BLaER1 (cell line): ENCODE measurements at regions not wholly inside any gene's neighbourhood (a gene's known extent, or its start where the extent isn't known, plus 50 kb on each side); places are given as distances from the start of the nearest gene placed in this dataset.

Experiments
- H3K27ac ChIP-seq: shearing (Covaris generic); formaldehyde crosslinking; 2 replicates; pipeline ENCODE4 v1.8.1; 2022
- H3K27me3 ChIP-seq: shearing (Covaris generic); formaldehyde crosslinking; 2 replicates; pipeline ENCODE4 v1.8.1; 2022
- H3K36me3 ChIP-seq: shearing (Covaris generic); formaldehyde crosslinking; 2 replicates; pipeline ENCODE4 v1.8.1; 2022
- H3K4me1 ChIP-seq: shearing (Covaris generic); formaldehyde crosslinking; 2 replicates; pipeline ENCODE4 v1.8.1; 2022
- H3K4me2 ChIP-seq: shearing (Covaris generic); formaldehyde crosslinking; 2 replicates; pipeline ENCODE4 v1.8.1; 2022
- H3K4me3 ChIP-seq: shearing (Covaris generic); formaldehyde crosslinking; 2 replicates; pipeline ENCODE4 v1.8.1; 2022
- H3K9ac ChIP-seq: shearing (Covaris generic); formaldehyde crosslinking; 2 replicates; pipeline ENCODE4 v1.8.1; 2022
- H3K9me3 ChIP-seq: shearing (Covaris generic); formaldehyde crosslinking; 2 replicates; pipeline ENCODE4 v1.8.1; 2022
- H4K20me1 ChIP-seq: shearing (Covaris generic); formaldehyde crosslinking; 2 replicates; pipeline ENCODE4 v1.8.1; 2022
- Cebpa-rat ChIP-seq: shearing (Covaris generic); IDR thresholded peaks from 2 replicates; pipeline ENCODE4 v1.8.1; 2022

DNA sequence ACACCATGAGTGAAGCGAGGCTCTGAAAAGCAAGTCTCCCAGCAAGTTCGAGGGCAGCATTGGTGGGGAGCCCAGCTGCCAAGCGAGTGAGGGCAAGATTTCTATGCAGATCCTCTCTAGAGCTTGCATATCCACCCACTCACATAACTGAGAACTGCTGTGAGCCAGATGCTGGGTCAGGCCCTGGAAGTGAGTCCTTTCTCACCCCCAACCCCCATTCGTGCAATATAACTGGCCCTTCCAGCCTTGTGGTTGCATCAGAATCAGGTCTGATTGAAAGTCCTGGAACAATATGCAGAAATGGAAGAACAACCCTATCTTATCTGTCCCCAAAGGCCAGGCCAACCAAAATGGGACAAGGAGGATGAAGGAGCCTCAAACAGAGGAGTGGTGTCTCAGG lies 146.6 kb downstream of the IRX5 start:
- Histone ChIP-seq H3K27me3 (no peaks in the 10 kb centered on the region), H3K9ac (no peak overlapping the region), H3K27ac (no peak overlapping the region), H3K4me2 (no peak overlapping the region), H4K20me1 (no peaks in the 10 kb centered on the region), H3K9me3 (no peaks in the 10 kb centered on the region), H3K36me3 (no peaks in the 10 kb centered on the region), H3K4me3 (no peak overlapping the region), H3K4me1 (0 out of 2 replicates have a peak, but pooled peaks cover under 1% of the 10 kb centered on the region)
- TF ChIP-seq Cebpa-rat: no peak

- no peaks in the 10 kb centered on the region for H3K36me3 ChIP-seq
- no peaks in the 10 kb centered on the region for H3K27me3 ChIP-seq
- H4K20me1 ChIP-seq: no peaks in the 10 kb centered on the region
- TF ChIP-seq Cebpa-rat: no peak
- H3K4me3 ChIP-seq: no peak overlapping the region
- H3K9me3 ChIP-seq: no peaks in the 10 kb centered on the region
- H3K4me1 ChIP-seq: peaks cover 9% of the 10 kb centered on the region
- no peak overlapping the region for H3K27ac ChIP-seq
- no peak overlapping the region for H3K4me2 ChIP-seq
- H3K9ac ChIP-seq: no peak overlapping the region
Observed at GRCh38 chr16:55078153-55078552, 147.5 kb downstream of the IRX5 start.

DNA sequence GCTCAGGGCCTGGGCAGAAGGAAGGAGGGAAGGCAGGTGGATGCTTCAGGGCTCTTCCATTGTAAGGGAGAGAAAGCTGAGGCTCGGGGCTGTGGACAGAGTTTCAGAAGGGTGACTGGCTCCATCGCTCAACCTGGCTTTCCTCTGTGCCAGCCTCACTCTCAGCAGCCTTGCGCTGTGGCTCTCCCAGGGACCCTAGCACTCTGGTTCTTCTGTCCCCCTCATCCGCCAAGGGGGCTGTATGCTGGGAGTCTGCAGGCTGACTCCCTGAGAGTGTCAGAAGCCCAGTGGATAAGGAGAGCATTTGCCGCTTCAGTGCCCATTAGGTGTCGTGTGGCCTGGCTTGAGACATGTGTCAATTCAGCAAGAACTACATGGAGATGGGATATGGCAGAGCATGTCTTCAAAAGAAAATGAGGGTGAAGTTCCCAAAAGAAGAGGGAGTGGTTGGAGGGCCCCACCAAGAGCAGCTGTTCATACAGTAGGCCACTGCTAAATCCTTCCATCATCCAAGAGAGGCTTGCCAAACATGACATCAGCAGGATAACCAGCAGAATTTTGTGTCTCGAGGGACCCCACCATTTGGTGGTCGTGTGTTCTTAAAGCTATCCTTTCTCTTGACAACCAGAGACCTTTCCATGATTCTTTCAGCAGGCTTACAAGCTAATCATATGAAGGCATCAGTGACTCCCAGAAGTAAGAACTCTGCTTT lies 148.2 kb downstream of the IRX5 start:
- no peak overlapping the region for H3K9ac ChIP-seq
- no peak for TF ChIP-seq Cebpa-rat
- H4K20me1 ChIP-seq: no peaks in the 10 kb centered on the region
- no peak overlapping the region for H3K4me3 ChIP-seq
- H3K9me3 ChIP-seq: no peaks in the 10 kb centered on the region
- H3K4me1 ChIP-seq: peaks cover 16% of the 10 kb centered on the region
- no peaks in the 10 kb centered on the region for H3K27me3 ChIP-seq
- no peak overlapping the region for H3K27ac ChIP-seq
- no peak overlapping the region for H3K4me2 ChIP-seq
- no peaks in the 10 kb centered on the region for H3K36me3 ChIP-seq

GRCh38 chr16:55081622-55082590 lies 151.2 kb downstream of the IRX5 start:
- no peak for TF ChIP-seq Cebpa-rat
- no peak overlapping the region for H3K4me2 ChIP-seq
- no peak overlapping the region for H3K4me3 ChIP-seq
- no peak overlapping the region for H3K27ac ChIP-seq
- no peak overlapping the region for H3K9ac ChIP-seq
- no peaks in the 10 kb centered on the region for H3K27me3 ChIP-seq
- H3K36me3 ChIP-seq: no peaks in the 10 kb centered on the region
- H3K9me3 ChIP-seq: no peaks in the 10 kb centered on the region
- no peaks in the 10 kb centered on the region for H4K20me1 ChIP-seq
- peaks cover 16% of the 10 kb centered on the region for H3K4me1 ChIP-seq

- Histone ChIP-seq H3K27me3 (no peaks in the 10 kb centered on the region), H3K27ac (no peak overlapping the region), H4K20me1 (no peaks in the 10 kb centered on the region), H3K9me3 (no peaks in the 10 kb centered on the region), H3K9ac (no peak overlapping the region), H3K36me3 (no peaks in the 10 kb centered on the region), H3K4me1 (peaks cover 16% of the 10 kb centered on the region), H3K4me3 (no peak overlapping the region), H3K4me2 (peak overlapping the region; percentile 68)
- TF ChIP-seq Cebpa-rat: no peak
Observed at GRCh38 chr16:55082591-55082976, 151.9 kb downstream of the IRX5 start.

DNA sequence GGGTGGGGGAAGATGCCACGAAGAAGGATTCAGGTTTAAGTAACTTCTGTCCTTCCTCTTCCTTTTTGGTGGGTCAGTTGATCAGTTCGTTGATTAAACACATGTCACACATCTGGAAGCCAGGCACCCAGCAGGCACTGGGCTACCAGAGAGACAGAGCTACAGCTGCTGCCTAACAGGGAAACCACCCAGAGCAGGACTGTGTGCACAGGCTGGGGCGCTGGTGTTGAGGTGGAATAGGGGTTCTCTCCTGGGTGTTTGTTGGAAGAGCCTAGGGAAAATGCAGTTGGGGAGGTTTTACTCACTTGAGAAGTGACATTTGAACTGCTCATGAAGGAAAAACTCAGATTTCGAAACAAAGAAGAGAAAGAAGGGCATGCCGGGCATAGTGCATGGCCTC lies 152.4 kb downstream of the IRX5 start:
- no peak overlapping the region for H3K4me3 ChIP-seq
- H3K27ac ChIP-seq: peak overlapping the region; percentile 46; the same call in 1 of the 2 replicates
- peak overlapping the region; percentile 68 for H3K4me2 ChIP-seq
- H4K20me1 ChIP-seq: no peaks in the 10 kb centered on the region
- H3K36me3 ChIP-seq: no peaks in the 10 kb centered on the region
- no peak overlapping the region for H3K9ac ChIP-seq
- H3K9me3 ChIP-seq: no peaks in the 10 kb centered on the region
- no peak for TF ChIP-seq Cebpa-rat
- peaks cover 16% of the 10 kb centered on the region for H3K4me1 ChIP-seq
- H3K27me3 ChIP-seq: no peaks in the 10 kb centered on the region

DNA sequence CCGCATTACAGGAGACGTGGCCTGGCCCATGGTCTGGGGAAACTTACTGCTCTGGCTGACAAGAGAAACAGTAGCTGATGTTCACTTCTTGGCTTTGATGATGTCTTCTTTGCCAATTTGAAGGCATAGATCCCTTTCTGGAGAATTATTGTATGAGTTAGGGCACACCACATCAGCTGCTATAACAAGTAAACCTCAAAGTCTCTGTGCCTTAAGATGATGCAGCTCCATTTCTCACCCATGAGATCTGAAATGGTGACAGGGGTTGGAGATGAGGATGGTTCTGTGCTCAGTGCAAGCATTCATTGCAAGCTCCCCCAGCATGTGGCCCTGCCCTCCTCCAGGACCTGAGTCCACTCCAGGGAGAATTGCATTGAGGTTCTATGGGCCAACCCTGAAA lies 157.4 kb downstream of the IRX5 start:
- Histone ChIP-seq H3K27ac (no peak overlapping the region), H3K4me2 (no peak overlapping the region), H3K27me3 (no peaks in the 10 kb centered on the region), H4K20me1 (no peaks in the 10 kb centered on the region), H3K4me1 (peaks cover 7% of the 10 kb centered on the region), H3K9ac (no peak overlapping the region), H3K36me3 (no peaks in the 10 kb centered on the region), H3K9me3 (no peaks in the 10 kb centered on the region), H3K4me3 (no peak overlapping the region)
- no peak for TF ChIP-seq Cebpa-rat

- no peaks in the 10 kb centered on the region for H3K36me3 ChIP-seq
- no peak for TF ChIP-seq Cebpa-rat
- H3K9ac ChIP-seq: no peak overlapping the region
- peaks cover 8% of the 10 kb centered on the region; the same call in 1 of the 2 replicates for H3K9me3 ChIP-seq
- H3K4me1 ChIP-seq: no peaks in the 10 kb centered on the region
- H3K27ac ChIP-seq: no peak overlapping the region
- no peak overlapping the region for H3K4me2 ChIP-seq
- no peaks in the 10 kb centered on the region for H3K27me3 ChIP-seq
- H3K4me3 ChIP-seq: no peak overlapping the region
- no peaks in the 10 kb centered on the region for H4K20me1 ChIP-seq
Observed at GRCh38 chr16:55089600-55089999, 158.9 kb downstream of the IRX5 start.

DNA sequence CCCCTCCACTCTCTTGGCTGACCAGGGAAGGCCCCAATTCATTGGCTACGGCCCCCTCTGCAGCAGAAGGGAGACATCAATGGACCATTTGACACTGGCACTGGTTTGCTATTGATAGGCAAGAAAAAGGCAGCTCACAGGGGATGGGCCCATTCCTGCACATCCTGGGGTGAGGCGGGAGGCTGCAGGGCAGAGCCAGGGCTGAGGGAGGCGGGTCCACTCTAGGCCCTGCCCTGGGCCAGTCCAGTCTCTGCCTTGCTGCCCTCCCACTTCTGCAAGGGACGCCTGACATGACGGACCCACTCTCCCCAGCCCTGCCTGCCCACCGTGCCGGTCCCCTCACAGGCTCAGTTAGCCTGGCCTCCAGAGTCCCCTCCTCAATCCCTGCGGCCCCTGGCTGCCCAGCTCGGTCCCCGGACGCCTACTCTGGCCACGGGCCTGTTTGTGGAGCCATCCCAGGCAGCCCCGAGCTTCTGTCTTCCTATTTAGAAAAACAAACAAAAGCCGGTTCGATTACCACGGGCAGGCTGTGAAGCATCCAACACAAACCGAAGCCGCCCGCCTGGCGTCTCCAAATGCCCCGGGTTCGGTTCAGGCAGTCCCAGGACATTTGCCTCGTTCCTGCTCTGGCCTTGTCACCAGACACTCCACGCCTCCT lies 160.7 kb downstream of the IRX5 start:
- Histone ChIP-seq H3K9ac (no peak overlapping the region), H3K27ac (no peak overlapping the region), H3K4me2 (no peak overlapping the region), H4K20me1 (no peaks in the 10 kb centered on the region), H3K36me3 (no peaks in the 10 kb centered on the region), H3K4me1 (no peaks in the 10 kb centered on the region), H3K4me3 (no peak overlapping the region), H3K9me3 (peaks cover 8% of the 10 kb centered on the region; the same call in 1 of the 2 replicates), H3K27me3 (no peaks in the 10 kb centered on the region)
- TF ChIP-seq Cebpa-rat: no peak
